ENCODE measurements at regions not wholly inside any gene's neighbourhood (a gene's known extent, or its start where the extent isn't known, plus 50 kb on each side); places are given as distances from the start of the nearest gene placed in this dataset.

DNA sequence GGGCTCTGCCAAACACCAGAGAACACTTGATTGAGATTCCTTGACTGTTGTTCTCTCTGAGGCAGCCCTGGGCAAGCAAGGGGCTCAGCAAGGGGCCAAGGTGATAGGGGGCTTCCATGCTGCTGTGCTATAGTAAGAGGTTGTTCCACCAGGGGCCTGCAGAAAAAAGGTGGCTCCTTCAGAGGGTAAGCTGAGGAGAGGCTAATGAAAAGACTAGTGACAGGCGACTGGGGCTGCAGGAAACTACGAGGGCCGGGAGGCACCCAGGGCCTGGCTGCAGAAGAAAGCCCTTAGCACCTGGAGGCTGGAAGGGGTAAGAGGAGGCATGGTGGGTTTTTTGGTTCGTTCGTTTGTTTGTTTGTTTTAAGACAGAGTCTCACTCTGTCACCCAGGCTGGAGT lies 88.0 kb upstream of the CTNNA1 start:
- TF ChIP-seq, protein P1, sequence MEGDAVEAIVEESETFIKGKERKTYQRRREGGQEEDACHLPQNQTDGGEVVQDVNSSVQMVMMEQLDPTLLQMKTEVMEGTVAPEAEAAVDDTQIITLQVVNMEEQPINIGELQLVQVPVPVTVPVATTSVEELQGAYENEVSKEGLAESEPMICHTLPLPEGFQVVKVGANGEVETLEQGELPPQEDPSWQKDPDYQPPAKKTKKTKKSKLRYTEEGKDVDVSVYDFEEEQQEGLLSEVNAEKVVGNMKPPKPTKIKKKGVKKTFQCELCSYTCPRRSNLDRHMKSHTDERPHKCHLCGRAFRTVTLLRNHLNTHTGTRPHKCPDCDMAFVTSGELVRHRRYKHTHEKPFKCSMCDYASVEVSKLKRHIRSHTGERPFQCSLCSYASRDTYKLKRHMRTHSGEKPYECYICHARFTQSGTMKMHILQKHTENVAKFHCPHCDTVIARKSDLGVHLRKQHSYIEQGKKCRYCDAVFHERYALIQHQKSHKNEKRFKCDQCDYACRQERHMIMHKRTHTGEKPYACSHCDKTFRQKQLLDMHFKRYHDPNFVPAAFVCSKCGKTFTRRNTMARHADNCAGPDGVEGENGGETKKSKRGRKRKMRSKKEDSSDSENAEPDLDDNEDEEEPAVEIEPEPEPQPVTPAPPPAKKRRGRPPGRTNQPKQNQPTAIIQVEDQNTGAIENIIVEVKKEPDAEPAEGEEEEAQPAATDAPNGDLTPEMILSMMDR (conservative IDR thresholded peaks at IDR 0.05): no peak
- TF ChIP-seq EZH2 (IDR thresholded peaks at IDR 0.05; ENCODE audit: low read depth): no peak

Measured in PC-9 (cell line).